NT2/D1 (cell line): ENCODE measurements at regions not wholly inside any gene's neighbourhood (a gene's known extent, or its start where the extent isn't known, plus 50 kb on each side); places are given as distances from the start of the nearest gene placed in this dataset.

ENCODE experiments used
- YY1 ChIP-seq: IDR thresholded peaks from 2 replicates; pipeline ENCODE4 v1.6.1; 2011; ENCODE audit not compliant: insufficient read length, insufficient read depth
- ZNF274 ChIP-seq: IDR thresholded peaks from 2 replicates; pipeline ENCODE4 v1.6.1; 2011; ENCODE audit warnings: mild to moderate bottlenecking, low read depth, low read length

- TF ChIP-seq YY1, result no peak
- TF ChIP-seq ZNF274, result no peak
Observed at GRCh38 chr2:240365971-240366471, 69.4 kb upstream of the GPC1 start.
